ENCODE measurements at regions not wholly inside any gene's neighbourhood (a gene's known extent, or its start where the extent isn't known, plus 50 kb on each side); places are given as distances from the start of the nearest gene placed in this dataset.

DNA sequence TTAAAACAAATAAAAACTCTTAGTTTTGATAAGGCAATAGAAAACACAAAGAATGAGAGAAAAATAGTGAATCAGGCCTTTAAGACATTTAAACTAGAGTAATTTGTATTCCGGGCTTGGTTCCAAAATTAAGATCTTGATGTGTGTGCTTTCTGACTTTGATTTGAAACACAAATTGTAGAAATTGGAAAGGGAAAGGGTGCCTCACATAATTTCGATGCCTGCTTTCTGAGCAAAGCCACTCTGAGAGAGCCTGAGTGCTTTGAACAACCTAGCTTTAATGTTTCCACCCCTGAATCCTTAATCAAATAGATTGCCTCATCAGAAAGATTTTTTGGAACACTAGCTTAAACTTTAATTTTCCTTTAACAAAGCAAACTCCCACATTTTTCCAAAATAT, 666.8 kb downstream of the PCDH18 start:
- TF ChIP-seq POLR2A (IDR thresholded peaks at IDR 0.05; ENCODE audit: low read depth, low read length): no peak
- TF ChIP-seq, protein P1, sequence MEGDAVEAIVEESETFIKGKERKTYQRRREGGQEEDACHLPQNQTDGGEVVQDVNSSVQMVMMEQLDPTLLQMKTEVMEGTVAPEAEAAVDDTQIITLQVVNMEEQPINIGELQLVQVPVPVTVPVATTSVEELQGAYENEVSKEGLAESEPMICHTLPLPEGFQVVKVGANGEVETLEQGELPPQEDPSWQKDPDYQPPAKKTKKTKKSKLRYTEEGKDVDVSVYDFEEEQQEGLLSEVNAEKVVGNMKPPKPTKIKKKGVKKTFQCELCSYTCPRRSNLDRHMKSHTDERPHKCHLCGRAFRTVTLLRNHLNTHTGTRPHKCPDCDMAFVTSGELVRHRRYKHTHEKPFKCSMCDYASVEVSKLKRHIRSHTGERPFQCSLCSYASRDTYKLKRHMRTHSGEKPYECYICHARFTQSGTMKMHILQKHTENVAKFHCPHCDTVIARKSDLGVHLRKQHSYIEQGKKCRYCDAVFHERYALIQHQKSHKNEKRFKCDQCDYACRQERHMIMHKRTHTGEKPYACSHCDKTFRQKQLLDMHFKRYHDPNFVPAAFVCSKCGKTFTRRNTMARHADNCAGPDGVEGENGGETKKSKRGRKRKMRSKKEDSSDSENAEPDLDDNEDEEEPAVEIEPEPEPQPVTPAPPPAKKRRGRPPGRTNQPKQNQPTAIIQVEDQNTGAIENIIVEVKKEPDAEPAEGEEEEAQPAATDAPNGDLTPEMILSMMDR (conservative IDR thresholded peaks at IDR 0.05; ENCODE audit: low read depth, low read length): no peak
- TF ChIP-seq RFX5 (IDR thresholded peaks at IDR 0.05; ENCODE audit: low read depth, low read length): no peak
- no peak for TF ChIP-seq BHLHE40 (IDR thresholded peaks at IDR 0.05; ENCODE audit: low read depth, low read length)
- TF ChIP-seq RAD21 (IDR thresholded peaks at IDR 0.05; ENCODE audit: low read length): no peak
- no peak for TF ChIP-seq FOS (IDR thresholded peaks at IDR 0.05; ENCODE audit: low read depth, low read length)
- TF ChIP-seq, protein P2, sequence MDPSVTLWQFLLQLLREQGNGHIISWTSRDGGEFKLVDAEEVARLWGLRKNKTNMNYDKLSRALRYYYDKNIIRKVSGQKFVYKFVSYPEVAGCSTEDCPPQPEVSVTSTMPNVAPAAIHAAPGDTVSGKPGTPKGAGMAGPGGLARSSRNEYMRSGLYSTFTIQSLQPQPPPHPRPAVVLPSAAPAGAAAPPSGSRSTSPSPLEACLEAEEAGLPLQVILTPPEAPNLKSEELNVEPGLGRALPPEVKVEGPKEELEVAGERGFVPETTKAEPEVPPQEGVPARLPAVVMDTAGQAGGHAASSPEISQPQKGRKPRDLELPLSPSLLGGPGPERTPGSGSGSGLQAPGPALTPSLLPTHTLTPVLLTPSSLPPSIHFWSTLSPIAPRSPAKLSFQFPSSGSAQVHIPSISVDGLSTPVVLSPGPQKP (IDR thresholded peaks at IDR 0.05; ENCODE audit: borderline replicate concordance, low read depth, low read length): no peak
- TF ChIP-seq, protein P3, sequence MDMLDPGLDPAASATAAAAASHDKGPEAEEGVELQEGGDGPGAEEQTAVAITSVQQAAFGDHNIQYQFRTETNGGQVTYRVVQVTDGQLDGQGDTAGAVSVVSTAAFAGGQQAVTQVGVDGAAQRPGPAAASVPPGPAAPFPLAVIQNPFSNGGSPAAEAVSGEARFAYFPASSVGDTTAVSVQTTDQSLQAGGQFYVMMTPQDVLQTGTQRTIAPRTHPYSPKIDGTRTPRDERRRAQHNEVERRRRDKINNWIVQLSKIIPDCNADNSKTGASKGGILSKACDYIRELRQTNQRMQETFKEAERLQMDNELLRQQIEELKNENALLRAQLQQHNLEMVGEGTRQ (IDR thresholded peaks at IDR 0.05; ENCODE audit: low read depth, low read length): no peak
- TF ChIP-seq SMC3 (IDR thresholded peaks at IDR 0.05; ENCODE audit: low read depth, low read length): no peak
- no peak for TF ChIP-seq RCOR1 (IDR thresholded peaks at IDR 0.05; ENCODE audit: insufficient replicate concordance, low read length)
- TF ChIP-seq CEBPB (IDR thresholded peaks at IDR 0.05; ENCODE audit: low read depth, low read length): no peak
- TF ChIP-seq MXI1 (IDR thresholded peaks at IDR 0.05; ENCODE audit: borderline replicate concordance, low read depth, low read length): no peak
- TF ChIP-seq MAFK (IDR thresholded peaks at IDR 0.05; ENCODE audit: low read depth, low read length): no peak

Measured in IMR-90 (cell line).